ENCODE measurements at regions not wholly inside any gene's neighbourhood (a gene's known extent, or its start where the extent isn't known, plus 50 kb on each side); places are given as distances from the start of the nearest gene placed in this dataset.

DNA sequence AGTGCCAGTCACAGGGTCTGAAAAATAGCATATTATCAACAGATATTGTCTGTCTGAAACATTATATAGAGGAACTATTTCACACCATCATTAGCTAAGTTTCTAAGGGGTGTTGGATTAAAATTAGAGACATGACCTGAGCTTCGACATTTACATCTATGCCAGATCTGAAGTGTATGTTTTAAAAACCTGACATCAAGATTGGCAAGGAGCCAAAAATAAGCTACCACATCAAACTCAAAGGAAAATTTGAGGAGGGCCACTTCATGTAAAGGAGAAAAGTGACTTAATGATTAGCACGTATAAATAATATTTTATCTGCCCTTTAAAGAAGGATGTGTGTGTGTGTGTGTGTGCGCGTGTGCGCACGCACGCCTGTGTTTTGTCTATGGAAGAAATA is 752.0 kb upstream of the GRM7 start:
- TF ChIP-seq CTCF (conservative IDR thresholded peaks at IDR 0.05; ENCODE audit: low read length) (no peak), EZH2phosphoT487 (IDR thresholded peaks at IDR 0.05; ENCODE audit: borderline replicate concordance, low read depth, low read length) (no peak)

Data from OCI-LY7 (cell line).